Ovary (tissue), 7 donors: ENCODE measurements at regions not wholly inside any gene's neighbourhood (a gene's known extent, or its start where the extent isn't known, plus 50 kb on each side); places are given as distances from the start of the nearest gene placed in this dataset.

ENCODE experiments used
- DNase-seq, 5 donors: peaks; one replicate each; pipeline ENCODE4 v3.0.0-alpha.2; 2019 to 2020
- H3K27ac ChIP-seq, 2 donors: fragments of 200-600 bp; one replicate each; pipeline versions ENCODE4 v1.5.1 to v1.8.0; 2019 to 2022
- H3K27me3 ChIP-seq: fragments of 200-600 bp; one replicate; pipeline ENCODE4 v1.8.0; 2022
- H3K36me3 ChIP-seq: fragments of 200-600 bp; sonication (generic); one replicate; pipeline ENCODE4 v1.5.1; 2019
- H3K4me1 ChIP-seq: one replicate; pipeline ENCODE4 v1.8.1; 2013; ENCODE audit warnings: mild to moderate bottlenecking, moderate library complexity; ENCODE audit not compliant: insufficient read depth
- H3K4me3 ChIP-seq: fragments of 200-600 bp; sonication (generic); one replicate; pipeline ENCODE4 v1.5.1; 2017
- H3K9me3 ChIP-seq, 2 donors: fragments of 200-600 bp in 1 of 2; sonication (generic) in 1 of 2; one replicate each; pipeline versions ENCODE4 v1.5.1 to v1.8.1; 2013 to 2019; ENCODE audit warnings: mild to moderate bottlenecking in 1 of 2, moderate library complexity in 1 of 2
- EP300 ChIP-seq: sonication (generic); formaldehyde crosslinking; IDR thresholded peaks from one replicate; pipeline ENCODE4 v1.6.1; 2017; ENCODE audit warnings: antibody characterized with exemption
- POLR2A ChIP-seq: fragments of 450-650 bp; IDR thresholded peaks from one replicate; pipeline ENCODE4 v1.6.1; 2017; ENCODE audit warnings: antibody characterized with exemption, mild to moderate bottlenecking, moderate library complexity
- WGBS, 3 donors: extraction: QIAGEN DNeasy Blood & Tissue Kit in 1 of 3; methylation state at CpG; one replicate each; pipeline versions ENCODE4 v1.1.5 to v1.1.7; 2013 to 2017; 5-methylcytosine and 5-hydroxymethylcytosine counted together
- intact Hi-C, 4 donors: fragments of 100-400 bp; cut with DNase I; formaldehyde crosslinking; loops; one replicate each; pipeline versions ENCODE4 v1.11.0 to v1.15.1; 2022 to 2023
- TF ChIP-seq, protein P1 (sequence below), 3 donors: fragments of 450-650 bp in 2 of 3; fragments of 200-600 bp in 1 of 3; IDR thresholded peaks; one replicate each; pipeline versions ENCODE4 v1.5.1 to v1.8.0; 2016 to 2022; ENCODE audit warnings: antibody characterized with exemption in 3 of 3, mild to moderate bottlenecking in 1 of 3
- donor health status: DM: no; HTN: no; CAD: no; lungs with moderate emphysema.
- donor health status: DM: no; HTN: no; CAD: no.
- donor health status: Bipolar disorder and iron deficiency.
- donor health status: DM: no; HTN: no; CAD: no.
- donor health status: DM: yes; HTN: yes; CAD: no.

DNA sequence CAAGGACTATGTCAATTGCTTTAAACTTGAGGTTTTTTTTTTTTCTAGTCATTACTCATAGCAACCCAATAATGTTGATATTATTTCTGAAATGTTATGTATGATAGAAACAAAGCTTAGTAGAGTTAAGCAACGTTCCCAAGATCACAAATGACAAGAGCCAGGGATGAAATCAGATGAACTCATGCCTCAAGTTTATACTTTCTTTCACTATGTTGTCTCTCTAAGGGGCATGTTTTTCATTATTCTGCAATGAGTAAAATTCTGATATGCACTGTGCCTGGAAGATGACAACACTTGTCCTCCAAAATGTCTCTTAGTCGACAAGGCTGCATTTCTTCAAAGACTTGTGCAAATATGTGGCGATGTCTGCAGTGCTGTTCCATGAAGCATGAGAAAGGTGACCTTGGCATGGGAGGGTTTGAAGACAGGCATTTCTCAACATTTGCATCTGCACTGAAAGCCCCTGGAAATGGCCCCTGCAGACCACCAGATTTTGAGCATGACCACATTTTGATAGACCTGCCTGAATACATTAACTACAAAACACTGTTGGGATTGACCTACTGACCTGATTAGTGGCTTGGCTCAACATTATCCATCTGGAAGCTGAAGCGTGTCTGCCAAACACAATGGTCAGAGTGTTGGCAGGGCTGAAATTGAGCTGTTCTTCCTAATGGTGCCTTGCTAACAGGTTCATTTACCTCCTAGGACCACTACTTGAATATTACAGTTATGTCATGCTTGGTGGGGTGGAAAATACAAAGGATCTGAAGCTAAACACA is 1027.5 kb downstream of the CDH11 start:
- H3K36me3 ChIP-seq: no peaks in the 10 kb centered on the region
- no peaks in the 10 kb centered on the region for H3K4me1 ChIP-seq
- DNase-seq: no peak
- H3K9me3 ChIP-seq: no peaks in the 10 kb centered on the region
- H3K4me3 ChIP-seq: no peak overlapping the region
- intact Hi-C loops: no loop called here
- H3K27ac ChIP-seq: no peak overlapping the region
- 63 to 72% (median 68%) methylated on average over 4 of the region's 4 CpGs for WGBS, 3 donors
- TF ChIP-seq, protein P1, sequence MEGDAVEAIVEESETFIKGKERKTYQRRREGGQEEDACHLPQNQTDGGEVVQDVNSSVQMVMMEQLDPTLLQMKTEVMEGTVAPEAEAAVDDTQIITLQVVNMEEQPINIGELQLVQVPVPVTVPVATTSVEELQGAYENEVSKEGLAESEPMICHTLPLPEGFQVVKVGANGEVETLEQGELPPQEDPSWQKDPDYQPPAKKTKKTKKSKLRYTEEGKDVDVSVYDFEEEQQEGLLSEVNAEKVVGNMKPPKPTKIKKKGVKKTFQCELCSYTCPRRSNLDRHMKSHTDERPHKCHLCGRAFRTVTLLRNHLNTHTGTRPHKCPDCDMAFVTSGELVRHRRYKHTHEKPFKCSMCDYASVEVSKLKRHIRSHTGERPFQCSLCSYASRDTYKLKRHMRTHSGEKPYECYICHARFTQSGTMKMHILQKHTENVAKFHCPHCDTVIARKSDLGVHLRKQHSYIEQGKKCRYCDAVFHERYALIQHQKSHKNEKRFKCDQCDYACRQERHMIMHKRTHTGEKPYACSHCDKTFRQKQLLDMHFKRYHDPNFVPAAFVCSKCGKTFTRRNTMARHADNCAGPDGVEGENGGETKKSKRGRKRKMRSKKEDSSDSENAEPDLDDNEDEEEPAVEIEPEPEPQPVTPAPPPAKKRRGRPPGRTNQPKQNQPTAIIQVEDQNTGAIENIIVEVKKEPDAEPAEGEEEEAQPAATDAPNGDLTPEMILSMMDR (IDR thresholded peaks at IDR 0.05): no peak
- TF ChIP-seq POLR2A: no peak
- TF ChIP-seq EP300: no peak
- H3K27me3 ChIP-seq: no peaks in the 10 kb centered on the region

GRCh38 chr16:64092271-64092670 is 1029.6 kb downstream of the CDH11 start:
- intact Hi-C loops: no loop called here
- TF ChIP-seq POLR2A (no peak), EP300 (no peak)
- TF ChIP-seq, protein P1 (IDR thresholded peaks at IDR 0.05): no peak
- 89 to 95% (median 94%) methylated on average over 3 of the region's 3 CpGs for WGBS, 3 donors

DNA sequence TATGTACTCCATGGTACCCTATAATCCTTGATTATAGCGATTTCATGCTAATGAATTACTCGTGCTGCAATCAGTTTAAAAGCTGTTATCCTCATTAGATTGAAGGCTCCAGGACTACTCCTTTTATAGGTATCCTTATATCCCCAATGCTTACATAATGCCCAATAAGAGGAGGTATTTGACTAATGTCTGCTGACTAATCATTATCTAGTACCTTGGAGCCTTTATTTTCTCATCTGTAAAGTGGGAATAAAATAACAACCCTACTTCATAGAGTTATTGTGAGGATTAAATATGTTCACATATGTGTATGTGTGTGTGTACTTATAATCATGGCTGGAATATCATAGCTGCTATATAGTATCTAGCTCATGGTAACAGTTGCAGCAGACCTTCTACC is 1031.5 kb downstream of the CDH11 start:
- no peaks in the 10 kb centered on the region for H3K27me3 ChIP-seq
- no peak for TF ChIP-seq POLR2A
- TF ChIP-seq, protein P1 (IDR thresholded peaks at IDR 0.05): no peak
- no peak for TF ChIP-seq EP300
- H3K4me1 ChIP-seq: no peaks in the 10 kb centered on the region
- H3K9me3 ChIP-seq: no peaks in the 10 kb centered on the region
- 66 to 78% (median 75%) methylated on average over 2 of the region's 2 CpGs for WGBS, 3 donors
- intact Hi-C loops: no loop called here
- no peaks in the 10 kb centered on the region for H3K36me3 ChIP-seq
- no peak overlapping the region for H3K27ac ChIP-seq
- DNase-seq: no peak
- no peak overlapping the region for H3K4me3 ChIP-seq

More at GRCh38 chr16:64092271-64092670, 1029.6 kb downstream of the CDH11 start:
- Histone ChIP-seq H3K27me3 (no peaks in the 10 kb centered on the region), H3K4me1 (no peaks in the 10 kb centered on the region), H3K36me3 (no peaks in the 10 kb centered on the region), H3K27ac (no peak overlapping the region), H3K4me3 (no peak overlapping the region), H3K9me3 (no peaks in the 10 kb centered on the region)
- no peak for DNase-seq

DNA sequence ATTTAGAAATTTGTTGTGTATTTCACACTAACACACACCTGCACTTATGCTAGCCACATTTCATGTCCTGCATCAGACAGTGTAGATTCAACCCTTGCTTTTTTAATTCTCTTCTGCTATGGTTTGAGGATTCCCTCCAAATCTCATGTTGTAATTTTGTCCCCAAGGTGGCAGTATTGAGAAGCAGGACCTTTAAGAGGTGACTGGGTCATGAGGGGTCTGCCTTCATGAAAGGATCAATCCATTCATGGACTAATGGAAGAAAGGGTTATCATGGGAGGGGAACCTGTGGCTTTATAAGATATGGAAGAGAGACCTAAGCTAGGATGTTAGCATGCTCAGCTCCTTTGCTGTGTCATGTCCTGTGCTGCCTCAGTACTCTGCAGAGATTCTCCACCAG is 1032.2 kb downstream of the CDH11 start:
- no peak for DNase-seq
- H3K9me3 ChIP-seq: no peaks in the 10 kb centered on the region
- H3K36me3 ChIP-seq: no peaks in the 10 kb centered on the region
- no peaks in the 10 kb centered on the region for H3K27me3 ChIP-seq
- intact Hi-C loops: no loop called here
- no peaks in the 10 kb centered on the region for H3K4me1 ChIP-seq
- no peak for TF ChIP-seq EP300
- TF ChIP-seq, protein P1 (IDR thresholded peaks at IDR 0.05): no peak
- TF ChIP-seq POLR2A: no peak
- H3K27ac ChIP-seq: no peak overlapping the region
- no peak overlapping the region for H3K4me3 ChIP-seq
